SK-N-MC (cell line): ENCODE measurements at regions not wholly inside any gene's neighbourhood (a gene's known extent, or its start where the extent isn't known, plus 50 kb on each side); places are given as distances from the start of the nearest gene placed in this dataset.

Source experiments
- EZH2 ChIP-seq: fragments of 200-600 bp; sonication (generic); IDR thresholded peaks from one replicate; pipeline ENCODE4 v1.6.1; 2017; ENCODE audit warnings: antibody characterized with exemption
- FOXP2 ChIP-seq: optimal IDR thresholded peaks from 2 replicates; pipeline ENCODE3; 2011; ENCODE audit warnings: mild to moderate bottlenecking, moderate library complexity; ENCODE audit not compliant: insufficient read depth; ENCODE audit errors: extremely low read length, control extremely low read depth
- POLR2AphosphoS5 ChIP-seq: IDR thresholded peaks from 2 replicates; pipeline ENCODE4 v1.6.1; 2012; ENCODE audit warnings: mild to moderate bottlenecking, low read depth, low read length, borderline replicate concordance

GRCh38 chr9:11871852-11872251 lies 821.3 kb upstream of the TYRP1 start:
- TF ChIP-seq EZH2 (no peak), POLR2AphosphoS5 (no peak), FOXP2 (no peak)
